Caki2 (cell line): ENCODE measurements at regions not wholly inside any gene's neighbourhood (a gene's known extent, or its start where the extent isn't known, plus 50 kb on each side); places are given as distances from the start of the nearest gene placed in this dataset.
"Not testable (repeated sequence)": the region's sequence is repeated elsewhere in the genome, so short reads cannot be mapped to it uniquely, and the experiment has no call there.

Experiments
- DNase-seq: peaks from one replicate; pipeline ENCODE4 v3.0.0-alpha.2; 2015; ENCODE audit warnings: low read depth
- in situ Hi-C: cut with HindIII; loops from 2 replicates; pipeline ENCODE4 v1.10.0; 2016; ENCODE audit warnings: low sequenced_read_pairs, low pct_unique_long_range_greater_than_20kb, mixed read lengths

GRCh38 chr2:224220586-224221255 is 181.2 kb downstream of the FAM124B start:
- in situ Hi-C loops: no loop called here
- peak; percentile 51 for DNase-seq

GRCh38 chr2:224219781-224220180 is 180.7 kb upstream of the SERPINE2 start:
- in situ Hi-C loops: no loop called here
- DNase-seq: no peak

DNA sequence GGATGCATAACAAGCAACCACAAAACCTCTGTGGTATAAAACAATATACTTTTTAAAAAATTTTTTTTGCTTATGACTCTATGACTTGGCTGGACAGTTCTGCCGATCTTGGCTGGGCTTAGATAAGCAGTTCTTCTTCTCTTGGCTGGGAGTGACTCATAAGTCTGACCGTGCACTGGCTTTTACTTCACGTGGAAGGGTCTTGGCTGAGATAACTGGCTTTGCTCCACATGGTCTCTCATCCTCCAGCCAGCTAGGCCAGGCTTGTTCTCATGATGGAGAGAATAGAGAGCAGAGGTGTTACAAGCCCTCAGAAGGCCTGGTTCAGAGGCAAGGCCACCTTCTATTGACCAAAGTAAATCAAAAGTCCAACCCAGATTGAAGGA is 178.9 kb upstream of the SERPINE2 start:
- peak; percentile 21 for DNase-seq
- in situ Hi-C loops: no loop called here

- DNase-seq: no peak
- in situ Hi-C loops: no loop called here
Observed at GRCh38 chr2:224217233-224217961, 178.3 kb upstream of the SERPINE2 start.

- DNase-seq, in situ Hi-C loops: not testable (repeated sequence)
Observed at GRCh38 chr2:224215611-224216010, 176.5 kb upstream of the SERPINE2 start.

- in situ Hi-C loops: no loop called here
Observed at GRCh38 chr2:224213396-224213795, 174.3 kb upstream of the SERPINE2 start.

GRCh38 chr2:224211791-224212190 is 172.7 kb upstream of the SERPINE2 start:
- DNase-seq: no peak
- in situ Hi-C loops: no loop called here

More at GRCh38 chr2:224213396-224213795, 174.3 kb upstream of the SERPINE2 start:
- no peak for DNase-seq

DNA sequence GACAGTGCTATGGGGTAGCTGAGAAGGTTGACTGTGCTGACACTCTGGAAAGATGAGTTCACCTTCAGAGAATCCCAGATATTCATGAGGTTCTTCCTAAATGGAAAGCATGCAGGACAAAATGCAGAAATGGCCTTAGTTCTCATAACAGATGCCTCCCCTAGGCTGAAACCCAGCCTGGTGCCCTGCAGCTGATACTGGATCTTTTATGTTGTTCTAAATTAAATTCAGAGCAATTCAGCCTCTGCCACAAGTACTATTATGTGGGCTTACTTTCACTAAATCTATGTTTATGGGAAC is 172.0 kb upstream of the SERPINE2 start:
- no peak for DNase-seq
- in situ Hi-C loops: no loop called here

DNA sequence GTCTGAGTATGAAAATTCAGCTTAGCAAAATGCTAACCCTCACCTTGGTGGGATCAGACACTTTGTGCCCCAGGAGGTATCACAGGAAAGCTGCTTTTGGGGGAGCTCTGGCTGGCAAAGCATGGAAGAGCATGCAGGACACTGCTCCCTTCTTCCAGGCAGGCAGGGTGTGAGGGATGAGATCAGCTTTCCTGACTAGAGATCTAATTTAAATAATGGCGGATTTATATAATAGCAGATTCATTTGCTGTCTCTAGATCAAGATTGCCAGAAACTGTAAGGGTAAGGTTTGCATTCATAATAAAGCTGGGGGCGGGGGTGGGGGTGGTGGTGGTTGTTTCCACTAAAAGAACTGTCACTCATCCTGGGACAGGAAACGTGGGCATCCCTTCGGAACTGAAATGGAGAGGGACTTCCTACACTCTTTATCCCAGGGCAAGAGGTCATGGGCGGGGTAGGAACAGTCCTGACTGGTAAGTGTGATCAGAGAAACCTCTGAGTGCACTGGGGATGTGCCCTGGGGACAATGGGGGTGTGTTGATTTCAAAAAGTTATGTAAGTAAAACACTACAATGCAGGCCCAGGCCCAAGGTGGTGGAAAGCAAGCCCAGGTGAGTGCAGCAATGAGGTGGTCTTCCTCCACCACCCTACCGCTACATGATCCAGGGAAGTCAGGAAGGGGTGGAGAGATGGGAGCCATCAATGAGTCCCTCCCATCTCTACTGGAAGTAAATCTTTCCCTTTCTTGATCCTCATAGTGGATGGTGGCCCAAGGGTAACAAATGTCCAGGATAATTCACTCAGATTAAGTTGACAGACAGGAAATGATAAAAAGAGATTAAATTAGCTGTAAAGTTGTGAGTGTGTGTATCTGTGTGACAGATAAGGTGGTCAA is 171.4 kb upstream of the SERPINE2 start:
- DNase-seq: no peak
- in situ Hi-C loops: no loop called here

- in situ Hi-C loops: no loop called here
- DNase-seq: no peak
Observed at GRCh38 chr2:224209555-224210285, 170.6 kb upstream of the SERPINE2 start.

GRCh38 chr2:224208443-224208842 is 169.4 kb upstream of the SERPINE2 start:
- no peak for DNase-seq
- in situ Hi-C loops: no loop called here

DNA sequence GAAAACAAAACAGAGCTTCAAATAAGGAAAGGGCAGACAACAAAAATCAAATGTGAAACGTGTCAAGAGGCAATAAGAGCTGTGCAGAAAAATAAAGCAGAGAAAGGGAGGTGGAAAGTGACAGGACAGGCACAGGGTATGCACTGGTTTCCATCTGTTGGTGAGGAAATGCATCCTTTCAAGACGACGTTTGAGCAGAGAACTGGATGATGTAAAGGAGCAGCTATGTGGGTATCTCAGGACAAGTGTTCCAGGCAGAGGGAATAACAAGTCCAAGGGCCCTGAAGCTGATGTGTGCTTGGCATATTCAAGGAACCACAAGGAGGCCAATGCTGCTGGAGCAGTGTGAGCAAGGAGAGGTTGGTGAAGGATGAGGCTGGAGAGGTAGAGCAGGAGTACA is 168.9 kb upstream of the SERPINE2 start:
- no peak for DNase-seq
- in situ Hi-C loops: no loop called here

- in situ Hi-C loops: no loop called here
- no peak for DNase-seq
Observed at GRCh38 chr2:224206816-224207215, 167.7 kb upstream of the SERPINE2 start.

- in situ Hi-C loops: no loop called here
Observed at GRCh38 chr2:224202281-224202865, 163.3 kb upstream of the SERPINE2 start.

GRCh38 chr2:224198436-224198835 is 159.3 kb upstream of the SERPINE2 start:
- DNase-seq: no peak
- in situ Hi-C loops: no loop called here

More at GRCh38 chr2:224202281-224202865, 163.3 kb upstream of the SERPINE2 start:
- DNase-seq: no peak

GRCh38 chr2:224196810-224197209 is 157.7 kb upstream of the SERPINE2 start:
- in situ Hi-C loops: no loop called here
- no peak for DNase-seq

- no peak for DNase-seq
- in situ Hi-C loops: no loop called here
Observed at GRCh38 chr2:224195925-224196571, 157.0 kb upstream of the SERPINE2 start.

DNA sequence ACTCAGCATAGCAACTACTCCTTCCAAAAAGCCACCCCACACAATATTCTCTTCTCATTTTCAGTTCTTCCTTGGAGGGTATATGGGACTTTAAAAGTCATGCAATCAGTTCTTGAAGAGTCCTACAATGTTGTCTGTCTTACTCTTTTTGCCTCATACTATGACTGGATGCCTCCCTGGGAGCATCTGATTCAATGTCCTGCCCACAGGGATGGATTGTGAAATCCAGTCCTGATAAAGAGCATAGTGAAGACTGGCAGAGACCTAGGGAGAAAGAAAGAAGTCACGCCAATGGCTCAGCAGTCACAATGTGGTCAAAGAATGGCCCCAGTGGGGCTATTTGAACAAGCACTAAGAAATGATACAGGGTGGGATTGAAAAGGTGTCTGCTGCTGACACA is 155.1 kb upstream of the SERPINE2 start:
- in situ Hi-C loops: no loop called here
- DNase-seq: no peak
